ENCODE measurements at regions not wholly inside any gene's neighbourhood (a gene's known extent, or its start where the extent isn't known, plus 50 kb on each side); places are given as distances from the start of the nearest gene placed in this dataset.

DNA sequence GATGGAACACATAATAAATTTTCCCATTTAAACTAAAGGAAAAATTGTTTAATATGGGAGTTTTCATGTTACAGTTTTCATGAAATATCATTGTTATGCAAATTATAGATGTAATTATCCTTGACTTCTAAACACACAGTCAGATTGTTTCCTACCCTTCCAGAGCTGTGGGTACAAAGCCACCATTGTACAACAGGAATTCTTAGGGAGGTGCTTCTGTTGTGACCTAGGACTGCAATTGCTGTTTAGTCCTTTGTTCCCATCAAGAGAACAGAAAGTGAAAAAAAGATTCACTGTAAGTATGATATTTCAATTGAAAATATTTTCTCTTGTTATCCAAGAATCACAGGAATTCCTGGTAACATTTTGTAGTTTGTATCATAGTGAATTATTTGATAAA lies 455.3 kb upstream of the NAALADL2 start:
- DNase-seq (ENCODE audit: low spot score): no peak

DNA sequence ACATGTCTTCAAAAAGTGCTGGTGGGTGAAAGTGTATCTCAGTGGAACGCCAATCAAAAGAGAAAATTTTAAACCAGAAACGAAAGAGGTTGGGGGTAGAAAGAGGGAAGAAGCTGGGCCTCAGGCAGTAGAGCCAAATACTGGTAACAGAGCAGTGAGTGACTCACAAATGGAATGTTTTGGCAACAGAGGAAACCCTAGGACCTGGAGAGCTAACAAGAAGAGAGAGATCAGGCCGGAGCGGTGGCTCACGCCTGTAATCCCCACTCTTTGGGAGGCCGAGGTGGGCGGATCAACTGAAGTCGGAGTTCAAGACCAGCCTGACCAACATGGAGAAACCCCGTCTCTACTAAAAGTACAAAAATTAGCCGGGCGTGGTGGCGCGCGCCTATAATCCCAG lies 450.8 kb upstream of the NAALADL2 start:
- DNase-seq (ENCODE audit: low spot score): no peak

DNA sequence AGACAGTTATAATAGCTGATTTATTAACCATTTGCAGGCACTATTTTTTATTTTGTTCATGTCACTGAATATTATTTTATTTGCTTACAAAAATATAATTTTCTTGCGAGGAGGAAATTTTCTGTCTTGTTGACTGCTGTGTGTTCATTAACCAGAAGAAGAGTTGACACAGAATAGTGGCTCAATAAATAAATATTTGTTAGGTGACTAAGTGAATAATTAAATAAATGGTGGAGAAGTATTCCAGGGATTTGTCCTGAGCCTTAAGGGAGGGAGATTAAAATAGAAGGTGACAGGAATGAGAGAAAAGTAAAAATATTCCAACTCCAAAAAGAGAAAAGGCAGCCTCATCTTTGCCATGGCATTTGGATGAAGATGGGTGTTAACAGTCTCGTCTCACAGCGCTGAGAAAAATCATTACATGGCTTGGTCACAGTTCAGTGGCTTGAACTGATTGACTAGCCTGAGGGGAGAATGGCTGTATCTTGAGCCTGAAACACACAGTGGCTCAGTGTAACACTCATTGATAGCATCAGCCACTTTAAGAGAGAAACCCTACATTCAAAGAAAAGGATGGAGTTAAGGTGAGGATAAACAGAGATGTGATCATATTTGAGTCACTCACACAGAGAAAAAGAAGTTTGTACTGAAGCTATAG lies 449.9 kb upstream of the NAALADL2 start:
- no peak for DNase-seq (ENCODE audit: low spot score)

DNA sequence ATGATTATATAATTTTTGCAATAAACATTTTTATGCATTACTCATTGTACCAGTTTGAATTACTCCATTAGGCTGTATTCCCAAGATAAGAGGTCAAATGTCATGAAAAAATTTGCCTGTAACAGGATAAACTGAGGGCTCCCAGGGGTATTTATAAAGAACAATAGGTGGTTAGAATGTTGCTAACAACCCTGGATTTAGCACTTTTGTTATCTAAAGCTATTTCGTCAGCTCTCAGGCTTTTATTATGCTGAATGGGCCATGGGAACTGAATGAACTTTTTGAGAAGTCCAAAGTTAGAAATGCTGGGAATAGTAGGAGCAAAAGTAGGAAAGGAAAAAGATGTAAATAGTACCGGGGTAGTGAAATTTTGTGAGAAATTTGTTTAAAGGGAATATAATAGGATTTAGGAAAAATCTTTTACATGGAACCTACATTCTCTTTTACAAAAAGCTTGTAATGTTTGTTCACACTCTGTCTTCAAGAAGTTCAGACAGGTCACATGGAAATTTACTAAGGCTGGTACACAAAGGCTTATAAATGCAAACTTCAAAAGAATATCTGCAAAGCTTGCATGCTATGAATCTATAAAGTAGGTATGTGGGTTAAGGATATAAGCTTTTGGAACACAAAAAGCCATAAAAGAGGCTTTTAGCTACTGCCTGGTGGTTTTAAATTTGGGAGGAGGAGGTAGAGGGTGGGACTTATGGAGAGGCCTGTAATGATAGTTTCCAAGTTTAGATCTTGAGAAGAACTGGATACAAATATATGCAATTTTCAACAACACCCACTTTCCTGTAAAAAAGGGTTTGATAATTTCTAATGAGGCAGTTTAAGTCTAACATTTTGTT lies 445.8 kb upstream of the NAALADL2 start:
- no peak for DNase-seq (ENCODE audit: low spot score)

DNA sequence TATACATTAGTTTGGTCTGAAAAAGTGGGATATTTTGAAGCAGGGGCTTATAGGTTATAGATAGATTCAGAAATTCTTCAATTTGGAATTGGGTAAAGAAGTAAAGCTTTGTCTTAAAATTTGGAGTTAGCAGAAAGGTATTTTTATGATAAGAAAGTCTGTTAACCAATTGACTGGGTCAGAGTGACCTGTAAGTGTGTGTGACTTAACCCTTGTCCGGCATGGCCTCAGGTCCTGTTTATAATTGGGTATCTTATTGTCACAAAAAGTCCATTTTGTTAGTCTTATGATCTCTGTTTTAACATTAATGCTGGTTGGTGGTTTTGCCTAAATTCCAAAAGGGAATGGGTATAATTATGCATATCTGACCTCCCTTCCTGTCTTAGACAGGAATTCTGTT lies 444.2 kb upstream of the NAALADL2 start:
- DNase-seq (ENCODE audit: low spot score): no peak

DNA sequence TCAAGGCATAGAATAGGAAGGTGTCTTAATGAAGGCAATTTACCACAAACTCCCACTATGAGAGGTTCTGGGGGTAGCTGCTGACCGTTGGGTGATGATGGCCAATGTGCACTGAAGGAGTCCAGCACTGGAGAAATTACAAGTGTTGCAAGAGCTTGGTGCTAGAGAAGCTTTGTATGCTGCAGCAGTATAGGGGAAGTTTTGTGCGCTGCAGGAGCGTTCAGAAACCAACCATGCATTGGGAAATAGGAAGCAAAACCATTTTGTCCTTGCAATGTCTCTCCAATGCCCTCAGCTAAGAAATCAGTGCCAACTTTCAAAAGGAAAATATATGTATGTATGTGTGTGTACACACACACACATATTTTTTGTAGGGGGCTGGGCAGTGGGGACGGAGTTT lies 441.6 kb upstream of the NAALADL2 start:
- DNase-seq (ENCODE audit: low spot score): no peak

DNA sequence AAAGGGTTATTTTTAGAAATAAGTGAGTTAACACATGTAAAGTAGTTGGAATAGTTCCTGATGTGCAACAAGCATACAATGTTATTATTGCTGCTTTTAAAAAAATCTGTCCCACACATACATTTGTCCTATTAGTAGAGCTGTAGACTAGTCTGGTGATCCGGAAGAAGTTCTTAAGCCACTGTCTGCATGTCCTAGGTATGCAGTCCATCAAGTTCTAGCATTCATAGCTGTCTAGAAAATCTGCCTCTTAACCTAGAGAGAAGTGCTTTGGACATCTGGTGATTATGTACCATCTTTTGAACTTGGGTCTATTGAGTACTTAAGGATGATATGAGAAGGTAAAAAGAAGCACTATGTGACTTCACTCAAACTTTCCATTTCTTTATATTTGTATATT lies 439.9 kb upstream of the NAALADL2 start:
- DNase-seq (ENCODE audit: low spot score): no peak

DNA sequence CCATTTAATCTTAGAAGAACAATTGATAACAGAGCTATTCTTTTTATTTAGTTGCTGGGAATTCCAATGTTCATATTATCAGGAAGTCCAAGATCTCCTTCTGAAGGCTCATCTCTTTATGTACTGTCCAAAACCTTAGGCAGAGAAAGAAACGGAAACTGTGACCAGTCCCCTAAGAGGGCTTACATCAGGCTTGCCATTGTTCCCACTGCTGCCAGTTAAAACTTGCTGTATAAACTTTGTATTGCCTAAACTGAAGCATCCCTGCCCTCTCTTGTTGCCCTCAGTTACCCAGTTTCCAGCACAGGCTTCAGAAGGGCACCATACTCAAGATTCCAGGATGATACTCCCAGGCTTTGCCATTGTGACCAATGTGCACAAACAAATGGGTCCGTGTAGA lies 435.2 kb upstream of the NAALADL2 start:
- DNase-seq (ENCODE audit: low spot score): no peak

DNA sequence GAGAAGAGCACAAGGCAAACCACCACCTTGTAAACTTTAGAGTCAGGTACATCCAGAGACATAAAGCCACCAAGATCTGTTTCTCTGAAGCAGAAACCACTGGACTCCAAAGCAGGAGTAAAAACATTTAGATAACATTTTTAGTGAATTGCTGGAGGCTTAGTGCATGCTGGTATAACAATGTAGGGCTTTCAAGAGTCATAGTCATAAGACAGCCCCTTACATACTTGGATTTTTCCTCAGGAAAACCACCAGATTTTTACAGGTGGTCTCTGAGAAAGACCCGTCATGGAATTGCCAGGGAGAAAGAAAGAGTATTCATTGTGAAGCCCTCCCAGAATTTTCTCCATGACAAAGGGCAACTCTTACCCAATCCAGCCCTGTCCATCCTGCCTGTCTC lies 434.5 kb upstream of the NAALADL2 start:
- DNase-seq (ENCODE audit: low spot score): no peak

DNA sequence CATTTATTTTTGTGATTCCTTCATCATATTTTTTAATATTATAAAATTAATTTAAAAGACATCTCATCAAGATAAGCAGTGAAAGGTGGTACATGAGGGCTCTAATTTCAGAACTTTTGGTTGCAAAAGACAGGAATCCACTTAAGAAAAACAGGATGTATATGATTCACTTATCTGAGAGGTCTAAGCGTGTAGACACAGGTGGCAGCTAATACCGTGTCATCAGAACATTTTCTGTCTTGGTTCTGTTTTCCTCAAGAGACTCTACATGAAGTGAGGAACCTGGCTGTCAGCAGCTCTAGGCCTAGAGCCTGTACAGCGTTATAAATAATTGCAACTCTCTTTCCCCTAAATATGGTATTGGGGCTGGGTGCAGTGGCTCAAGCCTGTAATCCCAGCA lies 433.7 kb upstream of the NAALADL2 start:
- DNase-seq (ENCODE audit: low spot score): no peak

DNA sequence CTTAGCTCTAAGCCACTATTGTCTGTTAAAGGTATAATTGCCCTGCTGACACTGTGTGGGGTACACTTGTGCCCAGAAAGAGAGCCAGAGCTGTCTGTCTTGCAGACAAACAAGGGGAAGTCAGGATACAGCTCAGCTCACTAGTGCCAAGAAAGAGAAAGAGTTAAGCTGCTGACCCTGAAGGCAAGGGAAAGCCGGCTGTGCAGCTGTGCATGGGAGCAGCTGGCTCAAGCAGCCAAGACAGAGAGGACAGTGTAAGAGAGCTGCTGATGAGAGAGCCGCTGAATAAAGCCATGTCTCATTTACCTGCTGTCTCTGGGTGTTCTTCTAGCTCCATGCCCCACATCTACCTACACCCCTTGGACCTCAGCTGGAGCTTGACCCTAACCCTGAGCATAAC lies 428.1 kb upstream of the NAALADL2 start:
- DNase-seq (ENCODE audit: low spot score): no peak

DNA sequence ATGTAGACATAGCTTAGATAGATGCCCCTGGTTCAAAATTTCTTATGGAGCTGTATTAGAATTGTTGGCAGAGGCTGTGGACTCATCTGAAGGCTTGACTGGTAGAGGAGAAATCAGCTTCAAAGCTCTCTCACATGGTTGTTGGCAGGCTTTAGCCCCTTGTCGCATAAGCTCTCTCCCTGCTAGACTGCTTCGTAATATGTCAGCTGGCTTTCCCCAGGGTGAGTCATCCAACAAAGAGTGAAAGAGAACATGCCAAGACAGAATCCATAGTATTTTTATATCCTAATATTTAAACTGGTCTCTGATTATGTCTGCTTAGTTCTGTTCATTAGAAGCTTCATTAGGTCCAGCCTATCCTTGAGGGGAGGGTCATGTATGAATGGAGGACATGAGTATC lies 427.4 kb upstream of the NAALADL2 start:
- DNase-seq (ENCODE audit: low spot score): no peak

DNA sequence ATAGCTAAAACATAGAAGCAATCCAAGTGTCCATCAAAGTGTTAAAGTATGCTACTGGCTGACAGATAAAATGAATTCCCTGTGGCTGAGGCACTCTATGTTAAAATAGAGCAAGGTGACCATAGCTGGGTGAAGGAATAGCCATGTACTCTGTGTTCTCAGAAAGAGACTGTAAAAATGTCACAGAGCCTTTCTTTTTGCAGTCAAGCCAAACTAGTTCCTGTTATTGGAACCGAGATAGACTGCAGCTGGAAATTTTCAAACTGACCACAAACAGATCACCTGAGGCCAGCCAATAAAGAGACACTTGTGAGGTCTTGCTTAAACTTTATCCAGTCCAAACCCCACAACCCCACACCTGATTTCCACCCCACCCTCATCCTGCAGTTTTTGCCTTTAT lies 422.8 kb upstream of the NAALADL2 start:
- DNase-seq (ENCODE audit: low spot score): no peak

DNA sequence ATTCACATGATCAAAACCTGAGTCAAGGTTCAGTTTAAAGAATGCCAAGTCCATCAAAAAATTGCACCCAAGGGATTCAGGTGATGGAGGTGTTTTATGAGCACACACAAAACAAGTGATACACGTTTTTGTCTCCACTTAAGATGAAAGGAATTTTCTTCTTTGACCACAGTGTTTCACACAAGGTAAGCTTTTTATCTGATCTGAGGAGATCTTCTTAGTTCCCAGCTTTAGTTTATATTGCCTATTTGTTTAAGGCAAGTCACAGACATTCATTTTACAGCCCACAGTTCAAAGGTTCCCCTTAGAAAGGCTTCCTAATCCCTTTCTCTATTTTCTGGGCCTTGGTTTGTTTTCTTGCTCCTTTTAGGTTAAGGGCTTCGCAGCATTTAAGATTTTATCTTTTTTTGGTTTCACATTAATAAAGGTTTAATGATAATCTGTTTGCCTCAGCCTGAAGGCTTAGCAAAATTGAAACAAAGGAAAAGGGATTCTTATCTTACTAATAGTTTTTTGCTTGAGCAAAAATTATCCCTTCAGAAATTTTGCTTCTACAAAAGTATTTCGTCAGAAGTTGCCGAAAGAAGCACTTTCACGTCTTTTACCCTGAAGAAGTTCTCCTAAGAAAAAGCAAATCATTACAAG lies 420.5 kb upstream of the NAALADL2 start:
- no peak for DNase-seq (ENCODE audit: low spot score)

DNA sequence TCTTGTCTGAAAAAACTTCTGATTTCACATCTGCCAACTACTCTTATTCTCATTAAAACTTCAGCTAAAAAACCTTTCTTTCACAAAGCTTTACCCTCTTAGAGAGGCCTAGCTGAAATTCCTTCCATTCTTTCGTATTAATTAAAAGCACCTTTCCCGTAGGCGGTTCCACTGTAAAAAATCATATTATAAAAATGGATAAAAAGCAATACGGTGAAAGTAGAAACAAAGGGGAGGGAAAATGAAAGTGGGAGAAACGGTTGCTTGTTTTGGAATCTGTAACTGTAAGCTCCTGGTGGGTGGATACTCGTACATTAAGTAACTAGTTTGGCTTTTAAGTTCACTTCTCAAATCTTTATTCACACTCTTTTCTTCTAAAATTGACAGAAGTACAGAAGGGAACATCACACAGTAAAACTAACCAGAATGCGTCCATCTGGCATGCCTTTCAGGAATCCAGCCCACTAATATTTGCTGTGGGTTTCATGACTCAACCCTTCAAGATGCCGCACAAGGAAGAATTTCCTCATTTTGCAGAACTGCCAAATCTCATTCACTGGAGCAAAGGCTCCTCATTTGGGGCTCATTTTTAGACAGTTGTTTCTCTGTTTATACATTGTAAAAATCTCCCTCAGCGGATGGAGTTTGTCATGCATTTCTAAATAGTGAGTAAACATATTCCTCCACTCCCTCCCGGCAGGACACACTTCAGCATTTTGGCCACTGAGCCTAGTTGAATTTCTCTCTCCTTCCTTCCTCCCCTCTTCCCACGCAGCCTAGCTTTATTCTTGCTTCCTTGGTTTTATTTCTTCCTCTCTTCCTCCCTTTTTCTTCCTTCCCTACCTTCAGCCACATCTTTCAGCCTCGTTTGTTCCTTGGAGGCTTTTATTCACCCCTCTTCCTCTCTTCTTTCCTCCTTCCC lies 419.5 kb upstream of the NAALADL2 start:
- no peak for DNase-seq (ENCODE audit: low spot score)

DNA sequence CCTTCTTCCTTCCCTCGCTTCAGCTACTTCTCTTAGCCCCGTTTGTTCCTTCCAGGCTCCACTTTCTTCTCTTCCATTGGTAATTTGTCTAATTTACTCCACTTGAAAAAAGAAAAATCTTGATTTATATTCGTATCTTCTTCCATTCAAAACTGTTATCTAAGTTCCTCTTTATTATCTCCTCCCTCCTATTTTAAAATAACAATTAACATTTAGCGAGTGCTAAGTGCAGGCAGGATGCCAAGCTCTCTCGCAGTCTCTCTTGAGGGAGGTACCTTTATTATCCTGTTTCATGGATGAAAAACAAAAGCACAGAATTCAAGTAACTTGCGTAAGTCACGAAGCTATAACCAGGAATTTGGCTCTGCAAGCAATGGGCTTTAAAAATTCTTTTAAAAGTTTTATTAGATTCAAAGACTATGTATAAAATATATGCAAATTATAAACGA lies 418.9 kb upstream of the NAALADL2 start:
- DNase-seq (ENCODE audit: low spot score): no peak

DNA sequence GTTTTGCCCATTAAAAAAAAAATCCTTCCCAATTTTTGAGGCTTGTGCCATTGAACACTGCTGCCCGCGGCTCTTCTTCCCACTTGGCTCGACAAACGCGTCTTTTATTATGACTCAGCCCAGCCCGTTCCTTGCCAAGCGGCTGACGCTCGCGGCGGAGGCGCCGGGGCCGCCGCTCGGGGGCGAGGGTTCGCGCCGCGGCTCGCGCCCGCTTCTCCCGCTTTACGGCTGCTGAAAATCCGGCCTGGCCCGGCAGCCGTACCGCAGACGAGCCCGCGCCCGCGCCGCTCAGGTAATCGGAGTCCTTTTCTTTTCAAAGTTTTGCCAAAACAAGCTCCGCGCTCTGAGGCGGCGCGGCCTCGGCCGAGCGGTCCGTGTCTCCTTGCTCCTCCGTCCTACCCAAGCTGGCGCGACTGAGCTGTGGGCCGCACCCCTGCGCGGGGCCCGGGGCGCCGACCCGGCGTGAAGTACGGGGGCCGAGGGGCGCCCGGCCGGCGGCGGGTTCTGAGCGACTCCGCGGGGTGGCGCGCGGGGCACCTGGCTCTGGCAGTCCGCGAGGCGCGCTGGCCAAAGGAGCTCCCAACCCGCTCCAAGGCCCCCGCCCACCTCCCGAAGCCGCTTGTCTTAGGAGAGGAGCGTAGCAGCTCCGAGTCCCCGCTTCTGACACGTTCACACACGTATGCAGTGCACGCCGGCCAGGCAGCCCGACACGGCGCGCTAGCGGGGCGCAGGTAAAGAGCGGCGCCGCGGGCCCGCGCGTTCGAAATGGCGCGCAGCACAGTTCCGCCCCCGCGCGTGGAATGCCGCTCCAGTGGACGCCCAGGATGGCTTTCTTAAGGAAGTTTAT lies 418.2 kb upstream of the NAALADL2 start:
- peak; percentile 49 for DNase-seq (ENCODE audit: low spot score)

DNA sequence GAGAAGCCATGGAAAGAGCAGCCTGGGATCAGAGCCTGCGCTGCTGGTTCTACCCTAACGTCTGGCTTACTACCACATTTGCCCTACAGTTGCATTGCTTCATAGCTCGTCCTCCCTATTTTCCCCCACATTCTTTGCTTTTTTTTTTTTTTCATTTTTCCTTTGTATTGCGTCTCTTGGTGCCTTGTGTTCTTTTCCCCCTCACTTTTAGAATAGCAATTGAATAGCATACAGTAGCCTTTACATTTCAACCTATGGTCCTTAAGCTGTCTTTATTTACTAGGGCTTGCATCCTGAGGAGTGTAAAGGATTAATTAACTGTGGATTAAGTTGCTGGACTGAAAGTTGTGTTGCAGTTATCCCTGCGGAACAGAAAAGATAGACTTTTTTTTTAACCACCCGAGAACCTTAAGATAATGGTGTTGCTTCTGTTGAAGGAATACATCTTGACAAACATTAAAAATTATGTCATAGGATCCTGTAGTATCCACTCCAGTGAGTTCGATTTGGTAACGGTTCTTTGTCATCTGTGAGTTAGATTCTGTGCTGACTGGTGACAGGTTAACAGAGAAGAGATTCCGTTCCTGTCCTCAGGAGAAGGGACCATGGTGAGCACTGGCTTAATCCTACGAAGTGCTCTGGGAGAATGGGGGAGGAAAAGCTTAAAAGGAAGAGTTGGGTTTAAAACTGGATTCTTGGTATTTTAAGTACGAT lies 417.4 kb upstream of the NAALADL2 start:
- DNase-seq (ENCODE audit: low spot score): no peak

DNA sequence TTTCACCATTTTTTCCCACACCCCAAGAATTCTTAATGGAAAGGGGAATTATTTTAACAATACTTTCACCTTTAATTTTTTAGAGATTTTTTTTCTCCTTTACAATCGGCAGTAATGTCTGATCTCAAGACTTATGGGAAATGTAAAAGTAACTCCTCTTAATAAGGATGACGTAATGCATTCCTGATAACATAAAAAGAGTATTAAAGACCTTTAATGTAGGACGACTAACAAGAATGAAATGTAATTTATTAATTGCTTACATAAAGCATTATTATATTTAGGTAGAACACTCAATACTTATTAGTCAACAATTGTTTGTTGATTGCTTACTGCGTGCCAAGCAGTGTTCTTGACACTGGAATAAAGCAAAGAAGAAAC lies 416.8 kb upstream of the NAALADL2 start:
- DNase-seq (ENCODE audit: low spot score): no peak

DNA sequence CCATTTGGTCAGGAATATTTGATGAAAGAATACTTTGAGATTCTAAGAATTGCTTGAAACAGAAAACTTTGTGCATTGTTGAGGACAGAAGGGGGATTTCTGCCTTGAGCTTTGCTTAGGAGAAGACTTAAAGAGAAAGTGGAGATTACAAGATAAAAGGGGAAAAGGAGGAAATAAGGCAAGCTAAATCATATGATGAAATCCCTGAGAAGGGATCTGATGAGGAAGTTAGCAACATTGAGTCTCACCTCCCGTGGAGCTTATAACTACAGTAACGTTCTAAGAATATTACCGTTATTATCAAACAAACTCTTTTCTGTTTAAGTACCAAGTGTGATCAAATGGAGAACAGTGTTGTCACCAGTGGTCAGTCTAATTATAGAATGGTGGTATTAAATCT lies 414.7 kb upstream of the NAALADL2 start:
- DNase-seq (ENCODE audit: low spot score): no peak

DNA sequence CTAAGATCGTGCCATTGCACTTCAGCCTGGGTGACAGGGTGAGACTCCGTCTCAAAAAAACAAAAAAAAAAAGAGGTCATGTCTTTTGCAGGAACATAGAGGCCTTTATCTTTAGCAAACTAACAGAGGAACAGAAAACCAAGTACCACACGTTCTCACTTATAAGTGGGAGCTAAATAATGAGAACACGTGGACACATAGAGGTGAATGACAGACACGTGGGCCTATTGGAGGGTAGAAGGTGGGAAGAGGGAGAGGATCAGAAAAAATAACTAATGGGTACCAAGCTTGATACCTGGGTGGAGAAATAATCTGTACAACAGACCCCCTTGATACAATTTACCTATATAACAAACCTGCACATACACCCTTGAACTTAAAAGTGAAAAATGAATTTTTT lies 401.4 kb upstream of the NAALADL2 start:
- DNase-seq (ENCODE audit: low spot score): no peak
